ENCODE measurements at regions not wholly inside any gene's neighbourhood (a gene's known extent, or its start where the extent isn't known, plus 50 kb on each side); places are given as distances from the start of the nearest gene placed in this dataset.
"Not testable (repeated sequence)": the region's sequence is repeated elsewhere in the genome, so short reads cannot be mapped to it uniquely, and the experiment has no call there.

DNA sequence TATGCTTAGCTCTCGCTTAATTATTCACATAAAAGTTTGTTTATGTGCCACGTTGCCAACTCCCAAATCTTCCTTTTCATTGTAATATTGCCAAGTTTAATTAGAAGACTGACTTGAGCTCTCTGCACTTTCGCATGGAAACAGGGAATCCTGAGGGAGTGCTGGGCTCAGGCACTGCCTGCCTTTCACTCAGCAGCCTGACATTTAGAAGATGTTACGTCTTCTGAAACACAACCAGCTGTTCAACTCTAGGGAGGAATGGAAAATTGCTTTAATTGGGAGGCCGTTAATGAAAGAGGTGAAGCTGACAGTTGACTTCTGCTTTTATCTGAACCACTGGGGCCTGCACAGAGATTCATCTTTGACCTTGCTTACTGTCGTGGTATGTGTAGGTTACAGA, 77.4 kb upstream of the MTHFD1L start:
- Histone ChIP-seq H4K20me1 (ENCODE audit: insufficient read depth) (no peaks in the 10 kb centered on the region), H3K36me3 (ENCODE audit: low read depth) (no peaks in the 10 kb centered on the region), H3K27ac (no peak overlapping the region), H3K4me2 (no peak overlapping the region), H3K9me3 (ENCODE audit: insufficient read depth, low read depth) (no peaks in the 10 kb centered on the region), H3K9me2 (ENCODE audit: insufficient read depth) (no peaks in the 10 kb centered on the region), H2AFZ (no peak overlapping the region), H3F3A (ENCODE audit: insufficient read depth, low read depth) (no peaks in the 10 kb centered on the region), H3K4me3 (no peak overlapping the region), H3K27me3 (ENCODE audit: insufficient read depth, low read depth) (no peaks in the 10 kb centered on the region), H3K79me2 (ENCODE audit: low read depth) (no peaks in the 10 kb centered on the region), H3K4me1 (replicated peaks; ENCODE audit: insufficient read depth) (no peaks in the 10 kb centered on the region)
- TF ChIP-seq, protein P1, sequence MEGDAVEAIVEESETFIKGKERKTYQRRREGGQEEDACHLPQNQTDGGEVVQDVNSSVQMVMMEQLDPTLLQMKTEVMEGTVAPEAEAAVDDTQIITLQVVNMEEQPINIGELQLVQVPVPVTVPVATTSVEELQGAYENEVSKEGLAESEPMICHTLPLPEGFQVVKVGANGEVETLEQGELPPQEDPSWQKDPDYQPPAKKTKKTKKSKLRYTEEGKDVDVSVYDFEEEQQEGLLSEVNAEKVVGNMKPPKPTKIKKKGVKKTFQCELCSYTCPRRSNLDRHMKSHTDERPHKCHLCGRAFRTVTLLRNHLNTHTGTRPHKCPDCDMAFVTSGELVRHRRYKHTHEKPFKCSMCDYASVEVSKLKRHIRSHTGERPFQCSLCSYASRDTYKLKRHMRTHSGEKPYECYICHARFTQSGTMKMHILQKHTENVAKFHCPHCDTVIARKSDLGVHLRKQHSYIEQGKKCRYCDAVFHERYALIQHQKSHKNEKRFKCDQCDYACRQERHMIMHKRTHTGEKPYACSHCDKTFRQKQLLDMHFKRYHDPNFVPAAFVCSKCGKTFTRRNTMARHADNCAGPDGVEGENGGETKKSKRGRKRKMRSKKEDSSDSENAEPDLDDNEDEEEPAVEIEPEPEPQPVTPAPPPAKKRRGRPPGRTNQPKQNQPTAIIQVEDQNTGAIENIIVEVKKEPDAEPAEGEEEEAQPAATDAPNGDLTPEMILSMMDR (conservative IDR thresholded peaks at IDR 0.05): no peak
- TF ChIP-seq EZH2 (IDR thresholded peaks at IDR 0.05; ENCODE audit: low read depth): no peak
- ChIA-PET POLR2A (ENCODE audit: unreplicated experiment) (no interaction called here), CTCF (no interaction called here)
- intact Hi-C loops (cut with micrococcal nuclease; ENCODE audit: unreplicated experiment): no loop called here
- DNase-seq: no peak
- BruUV-seq (replicated peaks): no TSS peak

DNA sequence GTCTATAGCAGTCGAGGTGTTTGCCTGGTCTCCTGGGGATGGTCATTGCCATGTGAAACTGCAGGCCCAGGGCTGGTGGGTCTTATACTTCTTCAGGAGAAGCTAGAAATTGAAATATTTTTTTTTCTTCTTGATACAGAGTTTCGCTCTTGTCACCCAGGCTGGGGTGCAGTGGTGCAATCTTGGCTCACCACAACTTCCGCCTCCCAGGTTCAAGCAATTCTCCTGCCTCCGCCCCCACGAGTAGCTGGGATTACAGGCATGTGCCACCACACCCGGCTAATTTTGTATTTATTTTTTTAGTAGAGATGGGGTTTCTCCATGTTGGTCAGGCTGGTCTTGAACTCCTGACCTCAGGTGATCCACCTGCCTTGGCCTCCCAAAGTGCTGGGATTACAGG, 75.6 kb upstream of the MTHFD1L start:
- BruUV-seq (replicated peaks); H3F3A ChIP-seq (ENCODE audit: insufficient read depth, low read depth): not testable (repeated sequence)

DNA sequence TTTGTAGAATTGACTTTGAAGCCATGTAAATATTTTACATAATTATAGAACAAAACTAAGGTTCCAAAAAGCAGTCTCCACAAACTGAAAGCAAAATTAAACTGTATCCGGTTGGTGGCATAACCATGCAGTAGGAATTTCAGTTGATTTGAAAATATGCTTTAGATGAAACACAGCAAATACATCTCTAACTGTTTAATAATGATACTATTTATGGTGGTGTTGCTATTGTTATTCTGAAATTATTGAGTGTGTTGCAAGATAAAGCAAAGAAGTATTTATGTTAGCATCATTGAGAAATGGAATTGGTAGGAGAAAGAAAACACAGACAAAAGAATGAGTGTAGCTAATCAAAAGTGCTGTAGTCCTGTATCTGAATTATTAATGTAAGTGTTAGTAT, 73.8 kb upstream of the MTHFD1L start:
- Histone ChIP-seq H3K27ac (no peak overlapping the region), H4K20me1 (ENCODE audit: insufficient read depth) (no peaks in the 10 kb centered on the region), H3K36me3 (ENCODE audit: low read depth) (no peaks in the 10 kb centered on the region), H3K4me3 (no peak overlapping the region), H3K9me3 (ENCODE audit: insufficient read depth, low read depth) (no peaks in the 10 kb centered on the region), H3K27me3 (ENCODE audit: insufficient read depth, low read depth) (no peaks in the 10 kb centered on the region), H3F3A (ENCODE audit: insufficient read depth, low read depth) (no peaks in the 10 kb centered on the region), H3K4me1 (replicated peaks; ENCODE audit: insufficient read depth) (no peaks in the 10 kb centered on the region), H3K4me2 (no peak overlapping the region), H3K9me2 (ENCODE audit: insufficient read depth) (no peaks in the 10 kb centered on the region), H3K79me2 (ENCODE audit: low read depth) (no peaks in the 10 kb centered on the region), H2AFZ (no peak overlapping the region)
- BruUV-seq (replicated peaks): no TSS peak
- DNase-seq: no peak
- ChIA-PET POLR2A (ENCODE audit: unreplicated experiment) (no interaction called here), CTCF (no interaction called here)
- TF ChIP-seq EZH2 (IDR thresholded peaks at IDR 0.05; ENCODE audit: low read depth): no peak
- intact Hi-C loops (cut with micrococcal nuclease; ENCODE audit: unreplicated experiment): no loop called here

More for the DNA sequence above, 75.6 kb upstream of the MTHFD1L start:
- H4K20me1 ChIP-seq (ENCODE audit: insufficient read depth); H3K4me2 ChIP-seq; DNase-seq; H3K4me1 ChIP-seq (replicated peaks; ENCODE audit: insufficient read depth); H3K4me3 ChIP-seq; CTCF ChIA-PET; H3K9me3 ChIP-seq (ENCODE audit: insufficient read depth, low read depth); H3K79me2 ChIP-seq (ENCODE audit: low read depth); H3K27ac ChIP-seq; H3K9me2 ChIP-seq (ENCODE audit: insufficient read depth); H2AFZ ChIP-seq; POLR2A ChIA-PET (ENCODE audit: unreplicated experiment); H3K27me3 ChIP-seq (ENCODE audit: insufficient read depth, low read depth); intact Hi-C loops (cut with micrococcal nuclease; ENCODE audit: unreplicated experiment); H3K36me3 ChIP-seq (ENCODE audit: low read depth): not testable (repeated sequence)

DNA sequence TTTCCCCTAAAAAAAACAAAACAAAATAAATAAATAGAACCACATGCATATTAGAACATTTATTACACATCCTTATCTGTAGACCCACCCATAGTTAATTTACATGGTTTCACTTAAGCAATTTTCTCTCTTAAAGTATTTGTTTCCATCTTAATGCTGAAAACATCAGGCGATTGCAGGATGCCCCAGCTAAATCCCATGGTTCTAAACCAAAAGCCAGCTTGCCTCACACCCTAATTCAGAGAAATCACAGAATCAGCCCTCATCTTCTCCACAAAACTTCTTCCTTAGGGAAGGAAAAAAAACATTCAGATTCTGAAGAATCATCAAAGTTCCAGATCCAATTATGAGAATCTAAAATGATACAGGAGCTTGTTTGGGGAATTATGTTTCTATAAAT, 67.6 kb upstream of the MTHFD1L start:
- intact Hi-C loops (cut with micrococcal nuclease; ENCODE audit: unreplicated experiment): no loop called here
- no TSS peak for BruUV-seq (replicated peaks)
- CTCF ChIA-PET: no interaction called here

More for the DNA sequence above, 67.6 kb upstream of the MTHFD1L start:
- no peaks in the 10 kb centered on the region for H4K20me1 ChIP-seq (ENCODE audit: insufficient read depth)
- H3K4me3 ChIP-seq: no peak overlapping the region
- H3K9me2 ChIP-seq (ENCODE audit: insufficient read depth): no peaks in the 10 kb centered on the region
- no peaks in the 10 kb centered on the region for H3K9me3 ChIP-seq (ENCODE audit: insufficient read depth, low read depth)
- no peak for TF ChIP-seq EZH2 (IDR thresholded peaks at IDR 0.05; ENCODE audit: low read depth)
- TF ChIP-seq, protein P1 (conservative IDR thresholded peaks at IDR 0.05): no peak
- no peaks in the 10 kb centered on the region for H3K36me3 ChIP-seq (ENCODE audit: low read depth)
- no peaks in the 10 kb centered on the region for H3K4me1 ChIP-seq (replicated peaks; ENCODE audit: insufficient read depth)
- no peak overlapping the region for H3K4me2 ChIP-seq
- H2AFZ ChIP-seq: no peak overlapping the region
- H3K27ac ChIP-seq: no peak overlapping the region
- no peaks in the 10 kb centered on the region for H3F3A ChIP-seq (ENCODE audit: insufficient read depth, low read depth)
- no peaks in the 10 kb centered on the region for H3K79me2 ChIP-seq (ENCODE audit: low read depth)
- no peaks in the 10 kb centered on the region for H3K27me3 ChIP-seq (ENCODE audit: insufficient read depth, low read depth)
- POLR2A ChIA-PET (ENCODE audit: unreplicated experiment): no interaction called here
- DNase-seq: no peak

All from PC-9 (cell line).